ENCODE measurements at regions not wholly inside any gene's neighbourhood (a gene's known extent, or its start where the extent isn't known, plus 50 kb on each side); places are given as distances from the start of the nearest gene placed in this dataset.

GRCh38 chr21:28877318-28877884 is 115.3 kb downstream of the LTN1 start:
- Histone ChIP-seq H3K27me3 (ENCODE audit: insufficient read depth, low read length) (no peaks in the 10 kb centered on the region), H3K36me3 (ENCODE audit: insufficient read depth, low read length) (peaks cover 21% of the 10 kb centered on the region), H2AFZ (ENCODE audit: low read length, unreplicated experiment) (no peak overlapping the region), H3K79me2 (ENCODE audit: control insufficient read depth, insufficient read depth, low read length, unreplicated experiment) (no peaks in the 10 kb centered on the region), H3K27ac (ENCODE audit: low read depth, low read length) (no peak overlapping the region), H3K4me1 (ENCODE audit: control insufficient read depth, insufficient read depth, low read length, unreplicated experiment) (no peaks in the 10 kb centered on the region), H3K4me3 (ENCODE audit: low read depth, low read length) (no peak overlapping the region)

GRCh38 chr21:28875078-28875477 is 117.6 kb downstream of the LTN1 start:
- Histone ChIP-seq H3K27me3 (ENCODE audit: insufficient read depth, low read length) (no peaks in the 10 kb centered on the region), H3K4me3 (ENCODE audit: low read depth, low read length) (no peak overlapping the region), H3K36me3 (ENCODE audit: insufficient read depth, low read length) (peaks cover 13% of the 10 kb centered on the region), H3K79me2 (ENCODE audit: control insufficient read depth, insufficient read depth, low read length, unreplicated experiment) (no peaks in the 10 kb centered on the region), H2AFZ (ENCODE audit: low read length, unreplicated experiment) (no peak overlapping the region), H3K4me1 (ENCODE audit: control insufficient read depth, insufficient read depth, low read length, unreplicated experiment) (no peaks in the 10 kb centered on the region), H3K27ac (ENCODE audit: low read depth, low read length) (no peak overlapping the region)

GRCh38 chr21:28872218-28872617 is 120.5 kb downstream of the LTN1 start:
- Histone ChIP-seq H3K4me3 (ENCODE audit: low read depth, low read length) (no peak overlapping the region), H3K27ac (ENCODE audit: low read depth, low read length) (no peak overlapping the region)

GRCh38 chr21:28871388-28872010 is 121.2 kb downstream of the LTN1 start:
- Histone ChIP-seq H3K27me3 (ENCODE audit: insufficient read depth, low read length) (no peaks in the 10 kb centered on the region), H2AFZ (ENCODE audit: low read length, unreplicated experiment) (no peak overlapping the region), H3K36me3 (ENCODE audit: insufficient read depth, low read length) (peaks cover 13% of the 10 kb centered on the region), H3K4me1 (ENCODE audit: control insufficient read depth, insufficient read depth, low read length, unreplicated experiment) (no peaks in the 10 kb centered on the region), H3K79me2 (ENCODE audit: control insufficient read depth, insufficient read depth, low read length, unreplicated experiment) (no peaks in the 10 kb centered on the region), H3K27ac (ENCODE audit: low read depth, low read length) (no peak overlapping the region), H3K4me3 (ENCODE audit: low read depth, low read length) (no peak overlapping the region)

More at GRCh38 chr21:28872218-28872617, 120.5 kb downstream of the LTN1 start:
- Histone ChIP-seq H3K4me1 (ENCODE audit: control insufficient read depth, insufficient read depth, low read length, unreplicated experiment) (no peaks in the 10 kb centered on the region), H3K36me3 (ENCODE audit: insufficient read depth, low read length) (peaks cover 13% of the 10 kb centered on the region), H3K79me2 (ENCODE audit: control insufficient read depth, insufficient read depth, low read length, unreplicated experiment) (no peaks in the 10 kb centered on the region), H2AFZ (ENCODE audit: low read length, unreplicated experiment) (no peak overlapping the region), H3K27me3 (ENCODE audit: insufficient read depth, low read length) (no peaks in the 10 kb centered on the region)

GRCh38 chr21:28867401-28867800 is 125.3 kb downstream of the LTN1 start:
- no peaks in the 10 kb centered on the region for H3K79me2 ChIP-seq (ENCODE audit: control insufficient read depth, insufficient read depth, low read length, unreplicated experiment)
- H3K27me3 ChIP-seq (ENCODE audit: insufficient read depth, low read length) = no peaks in the 10 kb centered on the region
- no peak overlapping the region for H3K27ac ChIP-seq (ENCODE audit: low read depth, low read length)
- H3K36me3 ChIP-seq (ENCODE audit: insufficient read depth, low read length) = no peaks in the 10 kb centered on the region
- H3K4me1 ChIP-seq (ENCODE audit: control insufficient read depth, insufficient read depth, low read length, unreplicated experiment) = no peaks in the 10 kb centered on the region
- no peak overlapping the region for H2AFZ ChIP-seq (ENCODE audit: low read length, unreplicated experiment)
- no peak overlapping the region for H3K4me3 ChIP-seq (ENCODE audit: low read depth, low read length)

GRCh38 chr21:28865488-28866186 is 127.0 kb downstream of the LTN1 start:
- H2AFZ ChIP-seq (ENCODE audit: low read length, unreplicated experiment) = no peak overlapping the region
- no peaks in the 10 kb centered on the region for H3K27me3 ChIP-seq (ENCODE audit: insufficient read depth, low read length)
- H3K4me3 ChIP-seq (ENCODE audit: low read depth, low read length) = no peak overlapping the region
- no peaks in the 10 kb centered on the region for H3K36me3 ChIP-seq (ENCODE audit: insufficient read depth, low read length)
- H3K79me2 ChIP-seq (ENCODE audit: control insufficient read depth, insufficient read depth, low read length, unreplicated experiment) = no peaks in the 10 kb centered on the region
- H3K4me1 ChIP-seq (ENCODE audit: control insufficient read depth, insufficient read depth, low read length, unreplicated experiment) = no peaks in the 10 kb centered on the region
- no peak overlapping the region for H3K27ac ChIP-seq (ENCODE audit: low read depth, low read length)

- Histone ChIP-seq H3K79me2 (ENCODE audit: control insufficient read depth, insufficient read depth, low read length, unreplicated experiment) (no peaks in the 10 kb centered on the region), H2AFZ (ENCODE audit: low read length, unreplicated experiment) (no peak overlapping the region), H3K4me1 (ENCODE audit: control insufficient read depth, insufficient read depth, low read length, unreplicated experiment) (no peaks in the 10 kb centered on the region), H3K4me3 (ENCODE audit: low read depth, low read length) (no peak overlapping the region), H3K27ac (ENCODE audit: low read depth, low read length) (no peak overlapping the region), H3K27me3 (ENCODE audit: insufficient read depth, low read length) (no peaks in the 10 kb centered on the region), H3K36me3 (ENCODE audit: insufficient read depth, low read length) (no peaks in the 10 kb centered on the region)
Observed at GRCh38 chr21:28858424-28858823, 134.3 kb downstream of the LTN1 start.

- no peaks in the 10 kb centered on the region for H3K27me3 ChIP-seq (ENCODE audit: insufficient read depth, low read length)
- H3K79me2 ChIP-seq (ENCODE audit: control insufficient read depth, insufficient read depth, low read length, unreplicated experiment) = no peaks in the 10 kb centered on the region
Observed at GRCh38 chr21:28857752-28858151, 134.9 kb downstream of the LTN1 start.

GRCh38 chr21:28856588-28857250 is 136.0 kb downstream of the LTN1 start:
- H3K79me2 ChIP-seq (ENCODE audit: control insufficient read depth, insufficient read depth, low read length, unreplicated experiment) = no peaks in the 10 kb centered on the region
- no peak overlapping the region for H3K4me3 ChIP-seq (ENCODE audit: low read depth, low read length)
- H3K36me3 ChIP-seq (ENCODE audit: insufficient read depth, low read length) = no peaks in the 10 kb centered on the region
- H3K4me1 ChIP-seq (ENCODE audit: control insufficient read depth, insufficient read depth, low read length, unreplicated experiment) = no peaks in the 10 kb centered on the region
- H2AFZ ChIP-seq (ENCODE audit: low read length, unreplicated experiment) = no peak overlapping the region
- H3K27me3 ChIP-seq (ENCODE audit: insufficient read depth, low read length) = no peaks in the 10 kb centered on the region
- no peak overlapping the region for H3K27ac ChIP-seq (ENCODE audit: low read depth, low read length)

More at GRCh38 chr21:28857752-28858151, 134.9 kb downstream of the LTN1 start:
- Histone ChIP-seq H3K4me1 (ENCODE audit: control insufficient read depth, insufficient read depth, low read length, unreplicated experiment) (no peaks in the 10 kb centered on the region), H3K36me3 (ENCODE audit: insufficient read depth, low read length) (no peaks in the 10 kb centered on the region), H2AFZ (ENCODE audit: low read length, unreplicated experiment) (no peak overlapping the region), H3K27ac (ENCODE audit: low read depth, low read length) (no peak overlapping the region), H3K4me3 (ENCODE audit: low read depth, low read length) (no peak overlapping the region)

GRCh38 chr21:28852706-28853105 is 140.0 kb downstream of the LTN1 start:
- no peak overlapping the region for H3K27ac ChIP-seq (ENCODE audit: low read depth, low read length)
- no peaks in the 10 kb centered on the region for H3K4me1 ChIP-seq (ENCODE audit: control insufficient read depth, insufficient read depth, low read length, unreplicated experiment)
- no peaks in the 10 kb centered on the region for H3K27me3 ChIP-seq (ENCODE audit: insufficient read depth, low read length)
- no peak overlapping the region for H2AFZ ChIP-seq (ENCODE audit: low read length, unreplicated experiment)
- no peak overlapping the region for H3K4me3 ChIP-seq (ENCODE audit: low read depth, low read length)
- no peaks in the 10 kb centered on the region for H3K36me3 ChIP-seq (ENCODE audit: insufficient read depth, low read length)
- H3K79me2 ChIP-seq (ENCODE audit: control insufficient read depth, insufficient read depth, low read length, unreplicated experiment) = no peaks in the 10 kb centered on the region
